ENCODE measurements at regions not wholly inside any gene's neighbourhood (a gene's known extent, or its start where the extent isn't known, plus 50 kb on each side); places are given as distances from the start of the nearest gene placed in this dataset.
"Not testable (repeated sequence)": the region's sequence is repeated elsewhere in the genome, so short reads cannot be mapped to it uniquely, and the experiment has no call there.

- DNase-seq: not testable (repeated sequence)
Observed at GRCh38 chr21:13303763-13304162, 305.8 kb upstream of the POTED start.

- DNase-seq: not testable (repeated sequence)
Observed at GRCh38 chr21:13304901-13305300, 304.7 kb upstream of the POTED start.

GRCh38 chr21:13310120-13310519 lies 299.5 kb upstream of the POTED start:
- not testable (repeated sequence) for DNase-seq

DNA sequence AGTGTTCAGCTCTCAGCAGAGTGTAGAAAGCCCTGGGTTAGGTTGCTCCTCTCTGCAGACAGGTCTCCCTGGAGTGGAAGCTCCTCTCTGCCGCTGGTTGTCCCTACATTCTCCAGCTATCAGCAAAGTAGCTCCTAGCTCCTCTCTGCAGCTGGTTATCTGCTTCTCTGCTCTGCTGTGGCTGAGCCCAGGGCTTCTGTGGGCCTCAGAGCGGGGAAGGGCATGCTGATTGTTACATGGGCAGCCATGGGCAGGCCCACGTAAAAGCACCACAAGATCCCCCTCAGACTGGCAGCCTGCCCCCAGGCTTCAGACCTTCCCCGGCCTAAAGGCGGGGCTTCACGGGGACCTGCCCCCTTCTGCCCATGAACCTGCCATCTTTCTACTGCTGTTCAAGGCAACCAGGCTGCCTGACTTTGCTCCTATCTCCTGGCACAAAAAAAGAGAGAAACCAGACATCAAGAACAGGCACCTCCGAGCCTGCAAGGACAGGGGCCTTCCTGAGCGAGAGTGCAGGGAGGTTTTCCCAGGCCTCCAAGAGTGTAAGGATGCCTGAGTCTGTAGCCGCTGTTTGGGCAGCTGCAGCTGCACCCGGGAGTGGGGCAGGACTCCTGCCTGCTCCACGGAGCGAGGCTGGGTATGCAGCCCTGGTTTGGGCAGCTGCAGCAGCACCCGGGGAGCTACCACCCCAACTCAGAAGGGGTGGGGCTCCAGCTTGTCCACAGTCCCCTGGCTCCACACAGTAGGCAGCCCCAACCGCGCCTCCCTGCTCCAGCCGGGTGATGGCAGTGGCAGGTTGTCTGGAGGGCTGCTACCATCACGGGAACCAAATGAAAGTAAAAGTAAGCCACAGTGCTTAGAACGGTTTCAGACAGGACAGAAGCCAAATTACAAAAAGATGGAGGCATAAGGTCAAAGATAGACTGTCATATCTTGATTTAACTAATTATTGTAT lies 298.7 kb upstream of the POTED start:
- not testable (repeated sequence) for DNase-seq

GRCh38 chr21:13318718-13319117 lies 290.9 kb upstream of the POTED start:
- not testable (repeated sequence) for DNase-seq

- DNase-seq: not testable (repeated sequence)
Observed at GRCh38 chr21:13321919-13322318, 287.7 kb upstream of the POTED start.

DNA sequence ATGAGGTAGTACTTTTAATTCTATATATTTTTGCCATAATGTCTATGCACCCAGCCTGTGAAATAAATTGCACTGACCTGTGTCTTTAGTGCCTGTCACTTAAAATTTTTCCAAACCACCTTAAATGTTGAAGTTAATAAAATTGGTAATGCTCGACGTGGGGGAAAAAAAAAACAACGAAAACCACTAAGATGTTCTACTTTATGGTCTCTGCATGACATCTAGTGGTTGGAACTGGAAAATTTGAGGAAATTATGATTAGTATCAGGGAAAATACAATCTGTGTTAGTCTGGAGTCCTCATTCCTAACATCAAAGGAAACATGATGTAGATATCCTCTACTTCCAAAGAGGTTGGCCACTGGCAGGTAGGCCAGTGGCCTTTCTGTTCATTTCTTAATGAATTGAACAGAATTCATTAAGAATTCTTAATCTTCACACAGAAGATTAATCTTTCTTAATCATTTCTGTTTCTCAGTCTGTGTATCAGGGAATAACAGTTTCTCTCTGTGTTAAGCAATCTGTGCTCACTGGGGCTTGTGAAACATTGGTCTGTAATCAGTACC lies 268.8 kb upstream of the POTED start:
- DNase-seq: not testable (repeated sequence)

GRCh38 chr21:13351521-13351920 lies 258.1 kb upstream of the POTED start:
- DNase-seq: not testable (repeated sequence)

DNA sequence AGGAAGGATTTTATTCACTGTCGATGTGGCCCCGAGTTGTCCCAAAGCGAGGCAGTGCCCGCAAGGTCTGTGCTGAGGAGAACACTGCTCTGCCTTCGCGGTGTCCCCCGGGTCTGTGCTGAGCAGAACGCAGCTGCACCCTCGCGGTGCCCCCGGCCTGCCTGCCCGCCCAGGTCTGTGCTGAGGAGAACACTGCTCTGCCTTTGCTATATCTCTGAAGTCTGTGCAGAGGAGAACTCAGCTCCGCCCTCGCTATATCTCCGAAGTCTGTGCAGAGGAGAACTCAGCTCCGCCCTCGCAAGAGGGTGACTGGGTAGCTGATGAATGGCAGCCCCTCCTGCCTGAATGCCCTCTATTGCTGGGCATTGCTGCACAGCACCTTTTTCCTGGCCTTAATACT lies 249.4 kb upstream of the POTED start:
- DNase-seq: not testable (repeated sequence)

- DNase-seq: no peak
Observed at GRCh38 chr21:13368200-13368599, 241.4 kb upstream of the POTED start.

DNA sequence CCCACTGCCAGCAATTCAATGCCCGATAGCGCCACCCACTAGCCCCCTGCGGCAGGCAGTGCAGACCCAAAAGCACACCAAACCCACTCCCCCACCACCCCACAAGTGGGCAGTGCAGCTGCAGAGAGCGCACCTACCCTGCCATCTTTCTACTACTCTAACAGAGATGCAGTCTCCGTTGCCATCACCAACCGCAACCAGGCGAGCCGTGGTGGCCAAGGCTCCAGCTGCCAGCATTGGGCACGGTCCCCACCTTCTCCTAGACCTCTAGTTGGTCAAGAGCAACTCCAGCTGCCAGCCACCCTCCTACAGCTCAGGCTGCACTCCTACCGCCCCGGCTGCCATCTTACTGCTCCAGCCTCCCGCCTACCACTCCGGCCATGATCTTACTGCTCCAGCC lies 236.9 kb upstream of the POTED start:
- DNase-seq: not testable (repeated sequence)

DNA sequence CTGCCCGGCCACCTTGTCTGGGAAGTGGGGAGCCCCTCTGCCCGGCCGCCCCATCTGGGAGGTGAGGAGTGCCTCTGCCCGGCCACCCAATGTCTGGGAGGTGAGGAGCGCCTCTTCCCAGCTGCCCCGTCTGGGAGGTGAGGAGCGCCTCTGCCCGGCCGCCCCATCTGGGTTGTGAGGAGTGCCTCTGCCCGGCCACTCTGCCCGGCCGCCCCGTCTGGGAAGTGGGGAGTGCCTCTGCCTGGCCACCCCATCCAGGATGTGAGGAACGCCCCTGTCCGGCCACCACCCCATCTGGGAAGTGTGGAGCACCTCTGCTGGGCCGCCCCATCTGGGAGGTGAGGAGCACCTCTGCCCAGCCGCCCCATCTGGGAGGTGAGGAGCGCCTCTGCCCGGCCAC lies 230.6 kb upstream of the POTED start:
- DNase-seq: not testable (repeated sequence)

DNA sequence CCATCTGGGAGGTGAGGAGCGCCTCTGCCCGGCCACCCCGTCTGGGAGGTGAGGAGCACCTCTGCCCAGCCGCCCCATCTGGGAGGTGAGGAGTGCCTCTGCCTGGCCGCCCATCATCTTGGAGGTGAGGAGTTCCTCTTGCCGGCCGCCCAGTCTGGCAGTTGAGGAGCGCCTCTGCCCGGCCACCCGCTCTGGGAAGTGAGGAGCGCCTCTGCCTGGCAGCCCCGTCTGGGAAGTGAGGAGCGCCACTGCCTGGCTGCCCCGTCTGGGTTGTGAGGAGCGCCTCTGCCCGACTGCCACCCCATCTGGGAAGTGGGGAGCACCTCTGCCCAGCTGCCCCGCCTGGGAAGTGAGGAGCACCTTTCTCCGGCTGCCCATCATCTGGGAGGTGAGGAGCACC lies 230.0 kb upstream of the POTED start:
- DNase-seq: not testable (repeated sequence)

DNA sequence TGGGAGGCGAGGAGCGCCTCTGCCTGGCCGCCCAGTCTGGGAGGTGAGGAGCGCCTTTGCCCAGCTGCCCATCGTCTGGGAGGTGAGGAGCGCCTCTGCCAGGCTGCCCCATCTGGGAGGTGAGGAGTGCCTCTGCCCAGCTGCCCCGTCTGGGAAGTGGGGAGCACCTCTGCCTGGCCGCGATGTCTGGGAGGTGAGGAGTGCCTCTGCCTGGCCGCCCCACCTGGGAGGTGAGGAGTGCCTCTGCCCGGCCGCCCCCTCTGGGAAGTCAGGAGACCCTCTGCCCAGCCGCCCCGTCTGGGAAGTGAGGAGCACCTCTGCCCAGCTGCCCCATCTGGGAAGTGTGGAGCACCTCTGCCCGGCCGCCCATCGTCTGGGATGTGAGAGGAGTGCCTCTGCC lies 229.0 kb upstream of the POTED start:
- not testable (repeated sequence) for DNase-seq

GRCh38 chr21:13384143-13384542 lies 225.4 kb upstream of the POTED start:
- not testable (repeated sequence) for DNase-seq

DNA sequence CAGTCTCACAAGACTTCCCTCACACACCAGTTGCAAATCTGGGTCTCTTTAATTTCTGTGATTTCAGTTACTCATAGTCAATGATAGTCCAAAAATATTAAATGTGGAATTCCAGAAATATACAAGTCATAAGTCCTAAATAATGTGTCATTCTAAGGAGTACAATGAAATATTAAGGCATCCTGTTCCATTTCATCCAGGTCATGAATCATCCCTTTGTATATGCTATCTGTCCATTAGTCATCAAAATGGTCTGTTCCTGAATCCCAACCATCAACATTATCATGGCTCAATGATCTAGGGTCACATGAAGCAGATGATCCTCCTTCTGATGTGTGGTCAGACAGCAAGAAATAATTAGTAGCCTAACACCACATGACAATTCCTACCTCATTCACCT lies 200.4 kb upstream of the POTED start:
- not testable (repeated sequence) for DNase-seq

DNA sequence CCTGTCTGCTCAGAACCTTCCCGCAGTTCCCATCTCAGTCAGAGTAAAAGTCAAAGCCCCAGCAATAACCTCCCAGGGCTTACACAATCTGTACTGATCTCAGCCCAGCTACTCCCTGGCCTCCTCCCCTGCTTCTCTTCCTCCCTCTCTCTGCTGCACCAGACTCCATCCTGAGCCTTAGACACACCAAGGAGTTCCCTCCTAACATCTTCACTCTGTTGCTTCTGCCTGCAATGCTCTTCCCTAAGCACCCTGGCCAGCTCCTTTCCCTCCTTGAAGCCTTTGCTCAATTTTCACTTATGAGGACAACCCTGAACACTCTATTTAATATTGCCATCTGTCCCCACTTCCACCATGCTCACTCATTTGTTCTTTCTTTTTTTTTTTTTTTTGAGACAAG lies 173.7 kb upstream of the POTED start:
- not testable (repeated sequence) for DNase-seq

DNA sequence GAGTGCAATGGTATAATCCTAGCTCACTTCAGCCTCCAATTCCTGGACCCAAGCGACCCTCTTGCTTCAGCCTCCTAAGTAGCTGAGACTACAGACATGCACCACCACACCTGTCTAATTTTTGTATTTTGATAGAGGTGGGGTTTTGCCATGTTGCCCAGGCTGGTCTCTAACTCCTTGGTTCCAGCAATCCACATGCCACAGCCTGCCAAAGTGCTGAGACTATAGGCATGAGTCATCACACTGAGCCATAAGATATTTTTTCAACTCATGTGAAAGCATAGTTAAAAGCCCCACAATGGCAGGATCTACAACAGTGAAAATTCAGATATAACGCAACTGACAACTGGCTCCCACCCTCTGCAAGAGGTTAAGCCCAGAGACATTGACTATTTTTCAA lies 161.8 kb upstream of the POTED start:
- not testable (repeated sequence) for DNase-seq

- DNase-seq: peak; percentile 5
Observed at GRCh38 chr21:13463562-13463961, 146.0 kb upstream of the POTED start.
